22Rv1 (cell line): ENCODE measurements at regions not wholly inside any gene's neighbourhood (a gene's known extent, or its start where the extent isn't known, plus 50 kb on each side); places are given as distances from the start of the nearest gene placed in this dataset.

Source experiments
- CTCF ChIP-seq: fragments of 450-650 bp; IDR thresholded peaks from 2 replicates; pipeline ENCODE4 v1.5.1; 2017; ENCODE audit warnings: mild to moderate bottlenecking
- ZFX ChIP-seq: fragments of 450-650 bp; IDR thresholded peaks from 2 replicates; pipeline ENCODE4 v1.6.1; 2017; ENCODE audit warnings: antibody characterized with exemption, borderline replicate concordance

DNA sequence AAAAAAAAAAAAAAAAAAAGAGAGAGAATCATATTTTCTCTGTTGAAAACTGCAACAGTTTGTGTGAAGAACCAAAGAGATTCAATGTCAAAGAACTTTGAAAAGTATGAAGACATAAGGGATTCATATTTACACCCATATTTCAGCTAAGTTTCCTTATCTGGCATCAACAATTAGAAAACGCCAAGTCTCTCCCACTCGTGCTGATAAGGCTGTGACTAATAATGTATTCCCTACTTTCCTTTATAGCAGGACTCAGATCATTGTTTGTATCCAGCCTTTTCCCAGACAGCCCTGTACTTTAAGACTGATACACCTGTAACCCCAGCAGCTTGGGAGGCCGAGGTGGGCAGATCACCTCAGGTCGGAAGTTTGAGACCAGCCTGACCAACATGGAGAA, 54.1 kb upstream of the STK32A start:
- TF ChIP-seq CTCF (no peak), ZFX (no peak)
